Fibroblast of lung (primary cell): ENCODE measurements at regions not wholly inside any gene's neighbourhood (a gene's known extent, or its start where the extent isn't known, plus 50 kb on each side); places are given as distances from the start of the nearest gene placed in this dataset.

ENCODE experiments used
- DNase-seq, 2 donors: peaks; one replicate each; pipeline versions ENCODE4 v3.0.0 to v3.0.0-alpha.2; 2010; ENCODE audit warnings: low read depth in 2 of 2
- H2AFZ ChIP-seq: 2 replicates; pipeline ENCODE4 v1.5.1; 2012; ENCODE audit warnings: low read length, control low read depth, inconsistent platforms
- H3K27ac ChIP-seq: 2 replicates; pipeline ENCODE4 v1.5.1; 2011; ENCODE audit warnings: low read length, control low read depth; ENCODE audit not compliant: insufficient read depth
- H3K27me3 ChIP-seq: 2 replicates; pipeline ENCODE4 v1.5.1; 2011; ENCODE audit warnings: mild to moderate bottlenecking, low read length; ENCODE audit not compliant: control insufficient read depth, insufficient read depth
- H3K36me3 ChIP-seq: 2 replicates; pipeline ENCODE4 v1.5.1; 2011; ENCODE audit warnings: low read length; ENCODE audit not compliant: control insufficient read depth, insufficient read depth
- H3K4me1 ChIP-seq: 2 replicates; pipeline ENCODE4 v1.5.1; 2011; ENCODE audit warnings: low read length; ENCODE audit not compliant: control insufficient read depth, insufficient read depth; ENCODE audit errors: extremely low read depth
- H3K4me2 ChIP-seq: 2 replicates; pipeline ENCODE4 v1.5.1; 2011; ENCODE audit warnings: low read length, control low read depth; ENCODE audit not compliant: insufficient read depth; ENCODE audit errors: extremely low read depth
- H3K4me3 ChIP-seq, 4 experiments: fragments of 200-600 bp in 1 of 4; sonication (generic) in 1 of 4; replicated peaks in 1 of 4; 2 replicates each; pipeline ENCODE4 v1.5.1; 2011 to 2016; ENCODE audit warnings: low read length in 4 of 4, low read depth in 3 of 4, mild to moderate bottlenecking in 3 of 4, control low read depth in 2 of 4, inconsistent platforms in 1 of 4, mixed read lengths in 1 of 4; ENCODE audit not compliant: insufficient read depth in 1 of 4; ENCODE audit errors: control extremely low read depth in 1 of 4
- H3K79me2 ChIP-seq: 2 replicates; pipeline ENCODE4 v1.5.1; 2012; ENCODE audit warnings: mild to moderate bottlenecking, low read length, inconsistent platforms; ENCODE audit not compliant: control insufficient read depth, insufficient read depth
- H3K9ac ChIP-seq: 2 replicates; pipeline ENCODE4 v1.5.1; 2011; ENCODE audit warnings: mild to moderate bottlenecking, low read length, control low read depth; ENCODE audit not compliant: insufficient read depth
- H3K9me3 ChIP-seq: 2 replicates; pipeline ENCODE4 v1.5.1; 2012; ENCODE audit warnings: low read depth, low read length; ENCODE audit not compliant: control insufficient read depth, insufficient read depth
- H4K20me1 ChIP-seq: 2 replicates; pipeline ENCODE4 v1.5.1; 2011; ENCODE audit warnings: low read length; ENCODE audit not compliant: control insufficient read depth, insufficient read depth; ENCODE audit errors: extremely low read depth
- CTCF ChIP-seq, 2 donors: IDR thresholded peaks in 1 of 2; conservative IDR thresholded peaks in 1 of 2; 1 replicate in 1 of 2; 2 replicates in 1 of 2; pipeline ENCODE4 v1.5.1; 2011 to 2012; ENCODE audit warnings: low read length in 2 of 2, control low read depth in 1 of 2, inconsistent platforms in 1 of 2, low read depth in 1 of 2, mild to moderate bottlenecking in 1 of 2
- EZH2 ChIP-seq: IDR thresholded peaks from 2 replicates; pipeline ENCODE4 v1.5.1; 2012; ENCODE audit warnings: low read length, control low read depth, mild to moderate bottlenecking; ENCODE audit errors: missing control alignments

- Histone ChIP-seq H3K79me2 (no peaks in the 10 kb centered on the region), H3K9ac (no peak overlapping the region), H3K4me2 (no peak overlapping the region), H3K4me3 (no peak overlapping the region), H3K36me3 (no peaks in the 10 kb centered on the region), H4K20me1 (no peaks in the 10 kb centered on the region), H3K27me3 (no peaks in the 10 kb centered on the region), H3K27ac (no peak overlapping the region), H3K9me3 (no peaks in the 10 kb centered on the region), H2AFZ (no peak overlapping the region), H3K4me1 (no peaks in the 10 kb centered on the region)
- TF ChIP-seq EZH2: no peak
- TF ChIP-seq CTCF (conservative IDR thresholded peaks at IDR 0.05 in 1 of 2, IDR thresholded peaks at IDR 0.05 in 1 of 2; ENCODE audit: low read depth in 1 of 2, low read length in 2 of 2): no peak
- peak in 1 of 2 donors; percentile 4 for DNase-seq
These were observed 1267.0 kb upstream of the FLRT2 start for GRCh38 chr14:84262932-84263331.

DNA sequence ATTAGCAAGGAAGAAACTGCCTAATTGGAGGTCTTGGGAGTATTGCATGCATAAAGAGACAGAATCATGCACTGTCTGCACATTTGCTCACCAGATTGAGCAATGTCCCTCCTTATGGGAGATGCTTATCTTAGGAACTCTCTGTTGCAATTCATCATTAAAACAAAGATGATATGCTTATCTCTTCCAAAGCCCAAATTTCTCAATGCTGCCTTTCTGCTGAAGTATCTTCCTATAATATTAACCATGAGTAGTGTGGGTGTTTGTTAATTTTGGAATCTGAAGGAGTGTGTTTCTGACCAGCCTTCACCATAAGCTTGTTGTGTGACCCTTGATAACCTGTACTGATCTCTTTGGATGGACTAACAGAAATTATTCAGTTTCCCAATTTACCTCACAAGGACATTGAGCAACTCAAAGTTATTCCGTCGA lies 1257.6 kb upstream of the FLRT2 start:
- TF ChIP-seq CTCF (conservative IDR thresholded peaks at IDR 0.05 in 1 of 2, IDR thresholded peaks at IDR 0.05 in 1 of 2; ENCODE audit: low read depth in 1 of 2, low read length in 2 of 2): no peak
- no peak for TF ChIP-seq EZH2
- Histone ChIP-seq H3K36me3 (no peaks in the 10 kb centered on the region), H2AFZ (no peak overlapping the region), H3K9ac (no peak overlapping the region), H3K4me1 (no peaks in the 10 kb centered on the region), H3K4me2 (no peak overlapping the region), H3K4me3 (no peak overlapping the region), H3K79me2 (no peaks in the 10 kb centered on the region), H3K9me3 (no peaks in the 10 kb centered on the region), H3K27ac (no peak overlapping the region), H3K27me3 (no peaks in the 10 kb centered on the region), H4K20me1 (no peaks in the 10 kb centered on the region)
- DNase-seq: peak in 1 of 2 donors; percentile 26

- Histone ChIP-seq H3K4me3 (no peak overlapping the region), H3K27ac (no peak overlapping the region), H4K20me1 (no peaks in the 10 kb centered on the region), H3K4me2 (no peak overlapping the region), H3K4me1 (no peaks in the 10 kb centered on the region), H3K36me3 (no peaks in the 10 kb centered on the region), H2AFZ (no peak overlapping the region), H3K79me2 (no peaks in the 10 kb centered on the region), H3K9ac (no peak overlapping the region), H3K9me3 (no peaks in the 10 kb centered on the region), H3K27me3 (no peaks in the 10 kb centered on the region)
- TF ChIP-seq EZH2 (no peak), CTCF (conservative IDR thresholded peaks at IDR 0.05 in 1 of 2, IDR thresholded peaks at IDR 0.05 in 1 of 2; ENCODE audit: low read depth in 1 of 2, low read length in 2 of 2) (no peak)
- no peak for DNase-seq
These were observed 1256.8 kb upstream of the FLRT2 start for GRCh38 chr14:84273181-84273580.
